WERI-Rb-1 (cell line): ENCODE measurements at regions not wholly inside any gene's neighbourhood (a gene's known extent, or its start where the extent isn't known, plus 50 kb on each side); places are given as distances from the start of the nearest gene placed in this dataset.

Experiments used
- DNase-seq: peaks from one replicate; pipeline ENCODE4 v3.0.0-alpha.2; 2020
- H3K27ac ChIP-seq: fragments of 250-450 bp; sonication (Bioruptor Pico); 2 replicates; pipeline ENCODE4 v1.5.1; 2020; ENCODE audit warnings: mild to moderate bottlenecking, moderate library complexity
- H3K27me3 ChIP-seq: fragments of 250-450 bp; sonication (Bioruptor Pico); 2 replicates; pipeline ENCODE4 v1.5.1; 2021; ENCODE audit warnings: mild to moderate bottlenecking, low read depth, moderate library complexity; ENCODE audit not compliant: insufficient read depth, severe bottlenecking
- H3K36me3 ChIP-seq: fragments of 250-450 bp; sonication (Bioruptor Pico); 2 replicates; pipeline ENCODE4 v1.5.1; 2020; ENCODE audit warnings: mild to moderate bottlenecking, moderate library complexity
- H3K4me3 ChIP-seq: 2 replicates; pipeline ENCODE4 v1.5.1; 2011; ENCODE audit warnings: low read depth, mild to moderate bottlenecking, control low read depth, low read length
- H3K9me3 ChIP-seq: fragments of 250-450 bp; sonication (Bioruptor Pico); 2 replicates; pipeline ENCODE4 v1.5.1; 2021; ENCODE audit warnings: mild to moderate bottlenecking, moderate library complexity; ENCODE audit not compliant: severe bottlenecking
- TF ChIP-seq, protein P1 (sequence below): IDR thresholded peaks from 2 replicates; pipeline ENCODE4 v1.5.1; 2011; ENCODE audit warnings: low read depth, mild to moderate bottlenecking, control low read depth, inconsistent platforms, low read length

DNA sequence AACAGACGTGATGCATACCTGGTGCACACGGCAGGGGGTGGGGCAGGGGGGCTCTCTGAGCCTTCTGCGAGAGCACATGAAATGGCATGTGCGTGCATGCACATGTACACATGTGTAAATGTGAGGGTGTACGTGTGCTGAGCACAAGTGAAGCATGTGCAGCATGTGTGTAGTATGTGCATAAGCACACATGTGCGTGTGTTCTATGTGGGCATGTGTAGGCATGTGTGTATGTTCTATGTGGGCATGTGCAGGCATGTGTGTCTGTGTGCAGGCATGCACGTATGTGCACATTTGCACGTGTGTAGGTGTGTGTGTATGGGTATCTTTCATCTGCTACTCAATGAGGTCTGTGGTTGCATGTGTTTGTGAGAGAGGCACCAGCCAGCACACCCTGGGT, 371.2 kb downstream of the CTTN start:
- no peaks in the 10 kb centered on the region for H3K27me3 ChIP-seq

DNA sequence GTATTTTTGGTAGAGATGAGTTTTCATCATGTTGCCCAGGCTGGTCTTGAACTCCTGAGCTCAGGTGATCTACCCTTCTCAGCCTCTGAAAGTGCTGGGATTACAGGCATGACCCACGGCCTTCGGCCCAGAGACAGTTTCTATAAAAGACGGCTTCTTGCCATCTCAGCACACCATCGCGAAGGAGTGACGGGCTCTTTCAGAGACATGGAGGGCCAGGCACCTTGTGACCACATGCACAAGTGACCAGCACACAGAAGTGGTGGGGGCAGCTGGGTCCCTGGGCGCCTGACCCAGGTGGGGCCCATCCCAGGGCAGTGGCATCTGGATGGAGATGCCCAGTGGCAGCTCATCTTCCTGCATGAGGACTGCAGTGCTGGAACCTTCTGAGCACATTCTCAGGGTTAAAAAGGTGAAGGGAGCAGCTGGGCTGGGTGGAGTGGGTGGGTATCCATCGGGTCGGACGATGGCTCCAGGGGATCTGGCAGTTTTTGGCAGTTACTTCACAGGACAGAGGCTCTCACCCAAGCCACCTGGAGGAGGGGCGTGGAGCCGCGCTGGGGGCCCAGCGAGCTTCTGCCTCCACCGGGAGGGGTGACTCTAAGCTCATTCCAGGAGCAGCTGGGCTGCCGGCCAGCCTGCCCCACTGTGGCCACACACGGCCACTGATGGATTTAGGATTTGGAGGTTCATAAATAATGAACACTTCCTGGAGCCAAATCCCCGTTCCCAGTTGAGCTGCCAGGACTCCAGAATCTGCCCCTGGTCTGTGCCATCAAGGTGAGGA, 373.0 kb downstream of the CTTN start:
- H3K27me3 ChIP-seq: no peaks in the 10 kb centered on the region
- H3K27ac ChIP-seq: peak overlapping the region; percentile 69
- peak; percentile 77 for DNase-seq
- TF ChIP-seq, protein P1, sequence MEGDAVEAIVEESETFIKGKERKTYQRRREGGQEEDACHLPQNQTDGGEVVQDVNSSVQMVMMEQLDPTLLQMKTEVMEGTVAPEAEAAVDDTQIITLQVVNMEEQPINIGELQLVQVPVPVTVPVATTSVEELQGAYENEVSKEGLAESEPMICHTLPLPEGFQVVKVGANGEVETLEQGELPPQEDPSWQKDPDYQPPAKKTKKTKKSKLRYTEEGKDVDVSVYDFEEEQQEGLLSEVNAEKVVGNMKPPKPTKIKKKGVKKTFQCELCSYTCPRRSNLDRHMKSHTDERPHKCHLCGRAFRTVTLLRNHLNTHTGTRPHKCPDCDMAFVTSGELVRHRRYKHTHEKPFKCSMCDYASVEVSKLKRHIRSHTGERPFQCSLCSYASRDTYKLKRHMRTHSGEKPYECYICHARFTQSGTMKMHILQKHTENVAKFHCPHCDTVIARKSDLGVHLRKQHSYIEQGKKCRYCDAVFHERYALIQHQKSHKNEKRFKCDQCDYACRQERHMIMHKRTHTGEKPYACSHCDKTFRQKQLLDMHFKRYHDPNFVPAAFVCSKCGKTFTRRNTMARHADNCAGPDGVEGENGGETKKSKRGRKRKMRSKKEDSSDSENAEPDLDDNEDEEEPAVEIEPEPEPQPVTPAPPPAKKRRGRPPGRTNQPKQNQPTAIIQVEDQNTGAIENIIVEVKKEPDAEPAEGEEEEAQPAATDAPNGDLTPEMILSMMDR: peak; percentile 33
- H3K4me3 ChIP-seq: no peak overlapping the region
- peaks cover 5% of the 10 kb centered on the region for H3K9me3 ChIP-seq
- no peaks in the 10 kb centered on the region for H3K36me3 ChIP-seq

More for the DNA sequence above, 371.2 kb downstream of the CTTN start:
- Histone ChIP-seq H3K4me3 (no peak overlapping the region), H3K27ac (no peak overlapping the region), H3K9me3 (peaks cover 5% of the 10 kb centered on the region), H3K36me3 (no peaks in the 10 kb centered on the region)
- TF ChIP-seq, protein P1: no peak
- no peak for DNase-seq

DNA sequence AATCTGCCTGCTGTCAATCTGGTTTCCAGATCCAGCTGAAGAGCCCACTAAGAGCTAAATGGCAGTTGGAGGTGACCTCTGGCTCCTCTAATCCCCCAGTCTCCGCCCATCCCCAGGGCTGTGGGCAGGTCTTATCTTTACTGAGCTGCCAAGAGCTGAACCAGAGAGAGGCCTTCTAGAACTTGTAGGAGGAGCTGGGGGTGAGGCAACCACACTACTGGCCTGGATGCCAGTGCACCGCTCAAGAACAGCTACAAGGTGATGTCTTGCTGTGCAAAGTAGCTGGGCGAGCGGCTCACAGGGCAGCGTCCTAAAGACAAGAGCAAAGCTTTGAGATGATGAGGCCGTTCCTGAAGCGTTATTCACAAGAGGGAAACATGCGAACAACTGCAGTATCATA, 374.6 kb downstream of the CTTN start:
- H3K4me3 ChIP-seq: no peak overlapping the region
- H3K27me3 ChIP-seq: no peaks in the 10 kb centered on the region
- no peaks in the 10 kb centered on the region for H3K36me3 ChIP-seq
- H3K9me3 ChIP-seq: peaks cover 5% of the 10 kb centered on the region
- peak; percentile 93 for DNase-seq
- TF ChIP-seq, protein P1: no peak
- H3K27ac ChIP-seq: peak overlapping the region; percentile 59

DNA sequence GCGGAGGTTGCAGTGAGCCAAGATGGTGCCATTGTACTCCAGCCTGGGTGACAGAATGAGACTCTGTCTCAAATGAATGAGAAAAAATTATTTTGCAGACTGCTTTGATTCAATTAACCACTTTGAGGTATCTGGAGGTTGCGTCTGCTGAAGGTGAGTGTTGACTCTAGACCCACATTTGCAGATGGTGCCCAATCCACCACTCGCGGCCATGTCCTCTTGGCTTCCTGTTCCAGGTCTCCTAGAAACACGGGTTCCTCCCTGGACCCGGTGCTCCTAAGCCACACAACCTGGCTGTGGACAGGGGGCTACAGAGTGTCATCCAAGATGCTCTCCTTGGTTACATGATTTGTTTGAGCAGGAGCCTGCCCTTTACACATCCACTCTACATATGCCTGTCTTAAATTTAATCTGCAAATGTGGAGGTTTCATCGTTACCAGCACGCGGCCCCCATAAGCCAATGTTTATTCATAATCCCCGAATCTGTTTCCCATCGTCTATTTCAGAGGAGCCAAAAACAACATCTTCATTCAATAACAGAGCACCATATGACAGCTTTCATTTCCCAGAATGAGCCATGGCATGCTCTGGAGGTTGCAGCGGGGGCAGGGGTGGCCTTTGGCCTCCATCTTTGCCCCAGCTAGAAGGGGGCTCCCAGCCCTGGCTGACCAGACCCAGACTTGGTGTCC, 377.2 kb downstream of the CTTN start:
- TF ChIP-seq, protein P1: no peak
- Histone ChIP-seq H3K4me3 (no peak overlapping the region), H3K9me3 (peaks cover 5% of the 10 kb centered on the region), H3K27me3 (no peaks in the 10 kb centered on the region), H3K36me3 (no peaks in the 10 kb centered on the region), H3K27ac (no peak overlapping the region)
- DNase-seq: no peak

DNA sequence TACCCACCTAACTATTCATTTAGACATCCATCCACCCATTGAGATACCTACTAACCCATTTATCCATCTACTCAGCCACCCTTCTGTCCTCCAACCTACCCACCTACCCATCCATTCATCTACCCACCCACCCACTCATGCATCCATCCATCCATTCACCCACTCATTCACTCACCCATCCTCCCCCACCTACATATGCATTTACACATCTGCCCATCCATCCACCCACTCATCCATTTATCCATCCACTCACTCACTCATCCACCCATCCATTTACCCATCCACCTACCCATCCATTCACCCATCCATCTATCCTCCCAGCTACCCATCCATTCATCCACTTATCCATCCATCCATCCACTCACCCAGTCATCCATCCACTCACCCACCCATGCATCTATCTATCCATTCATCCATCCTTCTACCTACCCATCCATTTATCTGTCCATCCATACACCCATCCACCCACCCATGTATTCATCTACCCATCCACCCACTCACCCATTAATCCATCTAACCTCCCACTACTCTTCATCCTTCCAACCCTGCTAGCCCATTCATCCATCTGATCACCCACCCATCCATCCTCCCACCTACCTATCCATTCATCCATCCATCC, 378.7 kb downstream of the CTTN start:
- TF ChIP-seq, protein P1: no peak
- no peak for DNase-seq
- peaks cover 5% of the 10 kb centered on the region for H3K9me3 ChIP-seq
- H3K4me3 ChIP-seq: no peak overlapping the region
- H3K27me3 ChIP-seq: no peaks in the 10 kb centered on the region
- H3K36me3 ChIP-seq: no peaks in the 10 kb centered on the region
- no peak overlapping the region for H3K27ac ChIP-seq
